ENCODE measurements at regions not wholly inside any gene's neighbourhood (a gene's known extent, or its start where the extent isn't known, plus 50 kb on each side); places are given as distances from the start of the nearest gene placed in this dataset.
"Not testable (repeated sequence)": the region's sequence is repeated elsewhere in the genome, so short reads cannot be mapped to it uniquely, and the experiment has no call there.

DNA sequence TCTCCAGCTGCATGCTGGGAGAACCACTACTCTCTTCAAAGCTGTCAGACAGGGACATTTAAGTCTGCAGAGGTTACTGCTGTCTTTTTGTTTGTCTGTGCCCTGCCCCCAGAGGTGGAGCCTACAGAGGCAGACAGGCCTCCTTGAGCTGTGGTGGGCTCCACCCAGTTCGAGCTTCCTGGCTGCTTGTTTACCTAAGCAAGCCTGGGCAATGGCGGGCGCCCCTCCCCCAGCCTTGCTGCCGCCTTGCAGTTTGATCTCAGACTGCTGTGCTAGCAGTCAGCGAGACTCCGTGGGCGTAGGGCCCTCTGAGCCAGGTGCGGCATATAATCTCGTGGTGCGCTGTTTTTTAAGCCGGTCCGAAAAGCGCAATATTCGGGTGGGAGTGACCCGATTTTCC is 215.0 kb downstream of the STIM2 start:
- TF ChIP-seq POLR2AphosphoS5, POLR2A (IDR thresholded peaks at IDR 0.05): not testable (repeated sequence)
- TF ChIP-seq, protein P1, sequence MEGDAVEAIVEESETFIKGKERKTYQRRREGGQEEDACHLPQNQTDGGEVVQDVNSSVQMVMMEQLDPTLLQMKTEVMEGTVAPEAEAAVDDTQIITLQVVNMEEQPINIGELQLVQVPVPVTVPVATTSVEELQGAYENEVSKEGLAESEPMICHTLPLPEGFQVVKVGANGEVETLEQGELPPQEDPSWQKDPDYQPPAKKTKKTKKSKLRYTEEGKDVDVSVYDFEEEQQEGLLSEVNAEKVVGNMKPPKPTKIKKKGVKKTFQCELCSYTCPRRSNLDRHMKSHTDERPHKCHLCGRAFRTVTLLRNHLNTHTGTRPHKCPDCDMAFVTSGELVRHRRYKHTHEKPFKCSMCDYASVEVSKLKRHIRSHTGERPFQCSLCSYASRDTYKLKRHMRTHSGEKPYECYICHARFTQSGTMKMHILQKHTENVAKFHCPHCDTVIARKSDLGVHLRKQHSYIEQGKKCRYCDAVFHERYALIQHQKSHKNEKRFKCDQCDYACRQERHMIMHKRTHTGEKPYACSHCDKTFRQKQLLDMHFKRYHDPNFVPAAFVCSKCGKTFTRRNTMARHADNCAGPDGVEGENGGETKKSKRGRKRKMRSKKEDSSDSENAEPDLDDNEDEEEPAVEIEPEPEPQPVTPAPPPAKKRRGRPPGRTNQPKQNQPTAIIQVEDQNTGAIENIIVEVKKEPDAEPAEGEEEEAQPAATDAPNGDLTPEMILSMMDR (IDR thresholded peaks at IDR 0.05) = not testable (repeated sequence)
